B cell (primary cell): ENCODE measurements at regions not wholly inside any gene's neighbourhood (a gene's known extent, or its start where the extent isn't known, plus 50 kb on each side); places are given as distances from the start of the nearest gene placed in this dataset.

ENCODE experiments used
- ATAC-seq: fragments of 200-7000 bp; cut with Tn5 transposase; one replicate; pipeline ENCODE4 v1.10.0; 2021; ENCODE audit warnings: low read depth, mild to moderate bottlenecking, moderate number of reproducible peaks, moderate library complexity
- CTCF ChIA-PET: fragments of 350-600 bp; sonication (Branson Sonifier 250); formaldehyde crosslinking; loops from one replicate; lab custom pipeline; 2021; ENCODE audit warnings: antibody characterized with exemption, inconsistent platforms; lab: Charles Lee
- POLR2A ChIA-PET: fragments of 350-600 bp; sonication (Branson Sonifier 250); formaldehyde crosslinking; loops from one replicate; lab custom pipeline; 2021; ENCODE audit warnings: antibody characterized with exemption; lab: Charles Lee
- DNase-seq: peaks from one replicate; pipeline ENCODE4 v3.0.0; 2013
- H2AFZ ChIP-seq: 2 replicates; pipeline ENCODE4 v1.6.1; 2012; ENCODE audit warnings: mild to moderate bottlenecking, low read depth, low read length; ENCODE audit not compliant: insufficient read depth, poor library complexity, severe bottlenecking
- H3K27ac ChIP-seq, 2 donors: 1 replicate in 1 of 2; 2 replicates in 1 of 2; pipeline ENCODE4 v1.5.1; 2012 to 2013; ENCODE audit warnings: low read length in 2 of 2, mild to moderate bottlenecking in 2 of 2, moderate library complexity in 1 of 2
- H3K27me3 ChIP-seq, 4 experiments: fragments of 200-600 bp in 1 of 4; sonication (generic) in 1 of 4; replicated peaks in 1 of 4; 1 replicate in 2 of 4; 2 replicates in 2 of 4; pipeline versions ENCODE4 v1.6.1 to v1.7.0; 2013 to 2016; ENCODE audit warnings: low read length in 3 of 4, mild to moderate bottlenecking in 2 of 4, mixed read lengths in 1 of 4, moderate library complexity in 1 of 4; ENCODE audit not compliant: insufficient read depth in 4 of 4, control insufficient read depth in 3 of 4; ENCODE audit errors: control extremely low read depth in 1 of 4
- H3K36me3 ChIP-seq, 2 experiments: replicated peaks in 1 of 2; 1 replicate in 1 of 2; 2 replicates in 1 of 2; pipeline versions ENCODE4 v1.6.1 to v1.7.1; 2013; ENCODE audit warnings: low read length in 1 of 2; ENCODE audit not compliant: insufficient read depth in 2 of 2, control insufficient read depth in 1 of 2; ENCODE audit errors: control extremely low read depth in 1 of 2, extremely low read depth in 1 of 2
- H3K4me1 ChIP-seq, 2 donors: fragments of 200-600 bp in 1 of 2; sonication (generic) in 1 of 2; 1 replicate in 1 of 2; 2 replicates in 1 of 2; pipeline versions ENCODE4 v1.5.1 to v1.6.1; 2013 to 2017; ENCODE audit warnings: low read length in 2 of 2; ENCODE audit not compliant: control insufficient read depth in 2 of 2, insufficient read depth in 2 of 2
- H3K4me2 ChIP-seq: replicated peaks from 2 replicates; pipeline ENCODE3; 2012; ENCODE audit warnings: mild to moderate bottlenecking, low read depth, low read length; ENCODE audit not compliant: poor library complexity, severe bottlenecking
- H3K4me3 ChIP-seq, 5 experiments: fragments of 200-600 bp in 1 of 5; sonication (generic) in 1 of 5; 1 replicate in 3 of 5; 2 replicates in 2 of 5; pipeline versions ENCODE4 v1.5.1 to v1.7.0; 2011 to 2016; ENCODE audit warnings: low read length in 4 of 5, mild to moderate bottlenecking in 4 of 5, low read depth in 2 of 5, control low read depth in 1 of 5, moderate library complexity in 1 of 5; ENCODE audit not compliant: insufficient read depth in 1 of 5; ENCODE audit errors: control extremely low read depth in 1 of 5, extremely low read depth in 1 of 5
- H3K79me2 ChIP-seq: fragments of 200-600 bp; sonication (generic); one replicate; pipeline ENCODE4 v1.6.0; 2016; ENCODE audit warnings: low read length; ENCODE audit not compliant: control insufficient read depth, insufficient read depth
- H3K9ac ChIP-seq: fragments of 200-600 bp; sonication (generic); 2 replicates; pipeline ENCODE4 v1.6.1; 2017; ENCODE audit warnings: mild to moderate bottlenecking, low read length, moderate library complexity
- H3K9me3 ChIP-seq, 3 donors: one replicate each; pipeline versions ENCODE4 v1.6.1 to v1.7.1; 2013; ENCODE audit warnings: low read length in 2 of 3; ENCODE audit not compliant: control insufficient read depth in 2 of 3, insufficient read depth in 1 of 3; ENCODE audit errors: control extremely low read depth in 1 of 3
- H4K20me1 ChIP-seq: 2 replicates; pipeline ENCODE4 v1.6.0; 2012; ENCODE audit warnings: mild to moderate bottlenecking, low read length; ENCODE audit not compliant: insufficient read depth, control insufficient read depth, poor library complexity, severe bottlenecking
- H3K27ac Mint-ChIP-seq: one replicate; pipeline ENCODE4 v1.8.0; 2021; ENCODE audit warnings: mixed read lengths
- H3K27me3 Mint-ChIP-seq: one replicate; pipeline ENCODE4 v1.8.0; 2021; ENCODE audit warnings: mixed read lengths
- H3K4me1 Mint-ChIP-seq: one replicate; pipeline ENCODE4 v1.8.0; 2021; ENCODE audit warnings: mixed read lengths
- H3K4me3 Mint-ChIP-seq: one replicate; pipeline ENCODE4 v1.8.0; 2021; ENCODE audit warnings: mixed read lengths
- H3K9me3 Mint-ChIP-seq: one replicate; pipeline ENCODE4 v1.8.0; 2022; ENCODE audit warnings: mixed read lengths; ENCODE audit not compliant: insufficient read depth
- EZH2 ChIP-seq: IDR thresholded peaks from 2 replicates; pipeline ENCODE4 v1.6.1; 2012; ENCODE audit warnings: borderline replicate concordance, low read depth, mild to moderate bottlenecking, moderate library complexity, low read length; ENCODE audit not compliant: insufficient read depth, poor library complexity, severe bottlenecking
- WGBS: methylation state at CpG from one replicate; pipeline ENCODE4 v1.1.5; 2013; ENCODE audit warnings: missing lambda C conversion rate; ENCODE audit not compliant: insufficient coverage; 5-methylcytosine and 5-hydroxymethylcytosine counted together
- intact Hi-C: fragments of 100-400 bp; cut with micrococcal nuclease; formaldehyde crosslinking; loops from one replicate; pipeline ENCODE4 v1.10.0; 2022
- TF ChIP-seq, protein P1 (sequence below): fragments of 200-600 bp; IDR thresholded peaks from one replicate; pipeline ENCODE4 v1.8.0; 2022; ENCODE audit warnings: antibody characterized with exemption, mild to moderate bottlenecking

DNA sequence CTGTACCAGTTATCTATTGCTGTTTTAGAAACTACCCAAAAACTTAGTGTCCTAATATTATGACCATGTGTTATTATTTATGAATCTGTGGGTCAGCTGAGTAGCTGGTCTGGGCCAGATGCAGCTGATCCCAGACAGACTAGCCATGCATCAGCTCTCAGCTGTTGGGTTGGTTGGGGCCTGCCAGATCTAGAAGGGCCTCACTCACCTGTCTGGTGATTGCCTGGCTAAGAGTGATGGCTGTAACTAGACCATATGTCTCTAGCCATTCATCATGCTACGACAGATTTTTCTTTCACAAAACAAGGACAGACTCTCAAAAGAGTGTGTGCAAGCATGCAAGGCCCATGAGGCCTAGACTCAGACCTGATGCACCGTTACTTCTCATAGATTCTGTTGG, 403.2 kb downstream of the SAMD5 start:
- no peak overlapping the region for H2AFZ ChIP-seq
- H3K9me3 Mint-ChIP-seq = peaks cover 3% of the 10 kb centered on the region
- H3K9me3 ChIP-seq = peaks cover 0 to 4% (median 0%) of the 10 kb centered on the region in 3 donors
- H3K27ac Mint-ChIP-seq = no peak overlapping the region
- H3K4me1 Mint-ChIP-seq = no peaks in the 10 kb centered on the region
- no peak for DNase-seq
- ChIA-PET CTCF (no interaction called here), POLR2A (no interaction called here)
- intact Hi-C loops = no loop called here
- H3K4me1 ChIP-seq = no peaks in the 10 kb centered on the region
- no CpG with 5 or more reads among the region's 2 CpGs for WGBS
- no peak for TF ChIP-seq EZH2
- TF ChIP-seq, protein P1, sequence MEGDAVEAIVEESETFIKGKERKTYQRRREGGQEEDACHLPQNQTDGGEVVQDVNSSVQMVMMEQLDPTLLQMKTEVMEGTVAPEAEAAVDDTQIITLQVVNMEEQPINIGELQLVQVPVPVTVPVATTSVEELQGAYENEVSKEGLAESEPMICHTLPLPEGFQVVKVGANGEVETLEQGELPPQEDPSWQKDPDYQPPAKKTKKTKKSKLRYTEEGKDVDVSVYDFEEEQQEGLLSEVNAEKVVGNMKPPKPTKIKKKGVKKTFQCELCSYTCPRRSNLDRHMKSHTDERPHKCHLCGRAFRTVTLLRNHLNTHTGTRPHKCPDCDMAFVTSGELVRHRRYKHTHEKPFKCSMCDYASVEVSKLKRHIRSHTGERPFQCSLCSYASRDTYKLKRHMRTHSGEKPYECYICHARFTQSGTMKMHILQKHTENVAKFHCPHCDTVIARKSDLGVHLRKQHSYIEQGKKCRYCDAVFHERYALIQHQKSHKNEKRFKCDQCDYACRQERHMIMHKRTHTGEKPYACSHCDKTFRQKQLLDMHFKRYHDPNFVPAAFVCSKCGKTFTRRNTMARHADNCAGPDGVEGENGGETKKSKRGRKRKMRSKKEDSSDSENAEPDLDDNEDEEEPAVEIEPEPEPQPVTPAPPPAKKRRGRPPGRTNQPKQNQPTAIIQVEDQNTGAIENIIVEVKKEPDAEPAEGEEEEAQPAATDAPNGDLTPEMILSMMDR = no peak
- no peaks in the 10 kb centered on the region for H3K36me3 ChIP-seq
- no peaks in the 10 kb centered on the region for H3K27me3 Mint-ChIP-seq
- no peaks in the 10 kb centered on the region for H4K20me1 ChIP-seq
- H3K4me2 ChIP-seq = no peak overlapping the region
- no peak overlapping the region for H3K4me3 Mint-ChIP-seq
- no peaks in the 10 kb centered on the region for H3K27me3 ChIP-seq
- no peaks in the 10 kb centered on the region for H3K79me2 ChIP-seq
- H3K27ac ChIP-seq = no peak overlapping the region
- no peak overlapping the region for H3K9ac ChIP-seq
- no peak overlapping the region for H3K4me3 ChIP-seq
- no peak for ATAC-seq

- Mint-ChIP-seq H3K4me1 (no peaks in the 10 kb centered on the region), H3K9me3 (peaks cover 8% of the 10 kb centered on the region), H3K27me3 (no peaks in the 10 kb centered on the region), H3K27ac (no peak overlapping the region), H3K4me3 (no peak overlapping the region)
- intact Hi-C loops = no loop called here
- Histone ChIP-seq H3K27me3 (no peaks in the 10 kb centered on the region), H3K9ac (no peak overlapping the region), H4K20me1 (no peaks in the 10 kb centered on the region), H3K79me2 (no peaks in the 10 kb centered on the region), H3K9me3 (peaks cover 0 to 4% (median 3%) of the 10 kb centered on the region in 3 donors), H3K4me3 (no peak overlapping the region), H3K36me3 (no peaks in the 10 kb centered on the region), H3K27ac (no peak overlapping the region), H3K4me1 (no peaks in the 10 kb centered on the region), H3K4me2 (no peak overlapping the region), H2AFZ (no peak overlapping the region)
- CTCF ChIA-PET = no interaction called here
- WGBS = 93% methylated on average over 7 of the region's 7 CpGs
- POLR2A ChIA-PET = no interaction called here
- no peak for ATAC-seq
- DNase-seq = no peak
- no peak for TF ChIP-seq EZH2
- TF ChIP-seq, protein P1 = no peak
These were observed 414.3 kb downstream of the SAMD5 start for GRCh38 chr6:147922799-147923198.
